ENCODE measurements at regions not wholly inside any gene's neighbourhood (a gene's known extent, or its start where the extent isn't known, plus 50 kb on each side); places are given as distances from the start of the nearest gene placed in this dataset.

DNA sequence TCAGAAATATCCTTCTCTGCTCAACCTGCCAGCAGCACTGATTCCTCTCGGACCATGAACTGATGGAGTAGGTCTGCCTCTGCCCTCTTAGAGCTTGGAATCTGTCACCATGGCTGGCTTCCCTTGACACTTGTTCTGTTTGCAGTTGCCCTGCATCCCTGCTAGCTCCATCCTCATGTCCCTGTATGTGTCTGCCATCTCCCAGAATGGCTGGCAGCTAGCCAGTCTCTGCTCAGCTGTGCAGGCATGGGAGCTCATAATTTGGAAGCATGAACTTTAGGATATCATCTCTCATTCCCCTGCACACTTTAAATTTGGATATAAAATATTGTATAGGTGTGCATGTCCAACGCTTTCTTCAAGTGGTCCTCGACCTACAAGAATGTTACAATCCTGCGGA, 95.4 kb downstream of the C1orf94 start:
- TF ChIP-seq, protein P1, sequence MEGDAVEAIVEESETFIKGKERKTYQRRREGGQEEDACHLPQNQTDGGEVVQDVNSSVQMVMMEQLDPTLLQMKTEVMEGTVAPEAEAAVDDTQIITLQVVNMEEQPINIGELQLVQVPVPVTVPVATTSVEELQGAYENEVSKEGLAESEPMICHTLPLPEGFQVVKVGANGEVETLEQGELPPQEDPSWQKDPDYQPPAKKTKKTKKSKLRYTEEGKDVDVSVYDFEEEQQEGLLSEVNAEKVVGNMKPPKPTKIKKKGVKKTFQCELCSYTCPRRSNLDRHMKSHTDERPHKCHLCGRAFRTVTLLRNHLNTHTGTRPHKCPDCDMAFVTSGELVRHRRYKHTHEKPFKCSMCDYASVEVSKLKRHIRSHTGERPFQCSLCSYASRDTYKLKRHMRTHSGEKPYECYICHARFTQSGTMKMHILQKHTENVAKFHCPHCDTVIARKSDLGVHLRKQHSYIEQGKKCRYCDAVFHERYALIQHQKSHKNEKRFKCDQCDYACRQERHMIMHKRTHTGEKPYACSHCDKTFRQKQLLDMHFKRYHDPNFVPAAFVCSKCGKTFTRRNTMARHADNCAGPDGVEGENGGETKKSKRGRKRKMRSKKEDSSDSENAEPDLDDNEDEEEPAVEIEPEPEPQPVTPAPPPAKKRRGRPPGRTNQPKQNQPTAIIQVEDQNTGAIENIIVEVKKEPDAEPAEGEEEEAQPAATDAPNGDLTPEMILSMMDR (IDR thresholded peaks at IDR 0.05) = no peak
- TF ChIP-seq POLR2A (IDR thresholded peaks at IDR 0.05) = no peak

All from prostate gland (tissue), 2 donors.